ENCODE measurements at regions not wholly inside any gene's neighbourhood (a gene's known extent, or its start where the extent isn't known, plus 50 kb on each side); places are given as distances from the start of the nearest gene placed in this dataset.

- TF ChIP-seq SIN3A (IDR thresholded peaks at IDR 0.05; ENCODE audit: borderline replicate concordance, insufficient read depth, low read depth, low read length), result no peak
- TF ChIP-seq, protein P1, sequence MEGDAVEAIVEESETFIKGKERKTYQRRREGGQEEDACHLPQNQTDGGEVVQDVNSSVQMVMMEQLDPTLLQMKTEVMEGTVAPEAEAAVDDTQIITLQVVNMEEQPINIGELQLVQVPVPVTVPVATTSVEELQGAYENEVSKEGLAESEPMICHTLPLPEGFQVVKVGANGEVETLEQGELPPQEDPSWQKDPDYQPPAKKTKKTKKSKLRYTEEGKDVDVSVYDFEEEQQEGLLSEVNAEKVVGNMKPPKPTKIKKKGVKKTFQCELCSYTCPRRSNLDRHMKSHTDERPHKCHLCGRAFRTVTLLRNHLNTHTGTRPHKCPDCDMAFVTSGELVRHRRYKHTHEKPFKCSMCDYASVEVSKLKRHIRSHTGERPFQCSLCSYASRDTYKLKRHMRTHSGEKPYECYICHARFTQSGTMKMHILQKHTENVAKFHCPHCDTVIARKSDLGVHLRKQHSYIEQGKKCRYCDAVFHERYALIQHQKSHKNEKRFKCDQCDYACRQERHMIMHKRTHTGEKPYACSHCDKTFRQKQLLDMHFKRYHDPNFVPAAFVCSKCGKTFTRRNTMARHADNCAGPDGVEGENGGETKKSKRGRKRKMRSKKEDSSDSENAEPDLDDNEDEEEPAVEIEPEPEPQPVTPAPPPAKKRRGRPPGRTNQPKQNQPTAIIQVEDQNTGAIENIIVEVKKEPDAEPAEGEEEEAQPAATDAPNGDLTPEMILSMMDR (IDR thresholded peaks at IDR 0.05), result no peak
- TF ChIP-seq POLR2AphosphoS5 (IDR thresholded peaks at IDR 0.05; ENCODE audit: low read depth, low read length), result no peak
- TF ChIP-seq TCF7L2 (IDR thresholded peaks at IDR 0.05; ENCODE audit: low read depth, low read length), result no peak
These were observed 1396.7 kb downstream of the BRD1 start for GRCh38 chr22:48431014-48431413.

Measured in Panc1 (cell line).